ENCODE measurements at regions not wholly inside any gene's neighbourhood (a gene's known extent, or its start where the extent isn't known, plus 50 kb on each side); places are given as distances from the start of the nearest gene placed in this dataset.

- no peak overlapping the region for H2AFZ ChIP-seq (ENCODE audit: low read length, unreplicated experiment)
Measured at GRCh38 chr3:164927728-164928127, 150.6 kb downstream of the SI start.

DNA sequence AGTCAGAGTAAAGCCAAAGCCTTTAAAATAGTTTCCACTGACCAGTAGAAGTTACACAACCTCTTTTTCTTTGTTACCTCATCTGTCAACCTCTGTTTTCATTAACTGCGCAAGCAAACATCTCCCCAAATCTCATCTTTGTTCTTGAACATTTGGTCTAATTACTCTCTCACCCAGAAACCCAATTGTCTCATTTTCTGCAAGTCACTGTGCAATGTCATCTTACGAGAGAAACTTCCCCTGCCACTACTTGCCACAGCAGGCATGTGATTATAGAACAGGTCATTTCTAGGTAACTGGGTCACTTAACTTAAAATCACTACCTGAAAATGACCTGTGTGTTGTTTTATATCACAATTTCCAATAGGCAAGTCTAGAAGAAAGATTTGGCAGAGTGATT, 159.4 kb downstream of the SI start:
- Histone ChIP-seq H3K36me3 (ENCODE audit: insufficient read depth, low read length) (no peaks in the 10 kb centered on the region), H3K4me1 (ENCODE audit: control insufficient read depth, insufficient read depth, low read length, unreplicated experiment) (no peaks in the 10 kb centered on the region), H3K27me3 (ENCODE audit: insufficient read depth, low read length) (no peaks in the 10 kb centered on the region), H3K27ac (ENCODE audit: low read depth, low read length) (no peak overlapping the region), H3K4me3 (ENCODE audit: low read depth, low read length) (no peak overlapping the region), H3K79me2 (ENCODE audit: control insufficient read depth, insufficient read depth, low read length, unreplicated experiment) (no peaks in the 10 kb centered on the region), H2AFZ (ENCODE audit: low read length, unreplicated experiment) (no peak overlapping the region)

More at GRCh38 chr3:164927728-164928127, 150.6 kb downstream of the SI start:
- H3K4me3 ChIP-seq (ENCODE audit: low read depth, low read length), result no peak overlapping the region
- H3K36me3 ChIP-seq (ENCODE audit: insufficient read depth, low read length), result no peaks in the 10 kb centered on the region
- H3K27me3 ChIP-seq (ENCODE audit: insufficient read depth, low read length), result no peaks in the 10 kb centered on the region
- no peak overlapping the region for H3K27ac ChIP-seq (ENCODE audit: low read depth, low read length)
- no peaks in the 10 kb centered on the region for H3K79me2 ChIP-seq (ENCODE audit: control insufficient read depth, insufficient read depth, low read length, unreplicated experiment)
- peaks cover 3% of the 10 kb centered on the region for H3K4me1 ChIP-seq (ENCODE audit: control insufficient read depth, insufficient read depth, low read length, unreplicated experiment)

DNA sequence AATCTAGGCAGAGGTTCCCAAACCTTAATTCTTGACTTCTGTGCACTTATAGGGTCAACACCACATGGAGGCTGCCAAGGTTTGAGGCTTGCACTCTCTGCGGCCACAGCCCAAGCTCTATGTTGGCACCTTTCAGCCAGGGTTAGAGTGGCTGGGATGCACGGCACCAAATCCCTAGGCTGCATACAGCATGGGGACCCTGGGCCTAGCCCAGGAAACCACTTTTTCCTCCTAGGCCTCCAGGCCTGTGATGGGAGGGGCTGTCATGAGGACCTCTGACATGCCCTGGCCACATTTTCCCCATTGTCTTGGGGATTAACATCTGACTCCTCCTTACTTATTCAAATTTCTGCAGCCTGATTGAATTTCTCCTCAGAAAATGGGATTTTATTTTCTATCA, 165.4 kb downstream of the SI start:
- Histone ChIP-seq H3K4me3 (ENCODE audit: low read depth, low read length) (no peak overlapping the region), H3K36me3 (ENCODE audit: insufficient read depth, low read length) (no peaks in the 10 kb centered on the region), H3K27me3 (ENCODE audit: insufficient read depth, low read length) (no peaks in the 10 kb centered on the region), H2AFZ (ENCODE audit: low read length, unreplicated experiment) (no peak overlapping the region), H3K4me1 (ENCODE audit: control insufficient read depth, insufficient read depth, low read length, unreplicated experiment) (no peaks in the 10 kb centered on the region), H3K27ac (ENCODE audit: low read depth, low read length) (no peak overlapping the region), H3K79me2 (ENCODE audit: control insufficient read depth, insufficient read depth, low read length, unreplicated experiment) (no peaks in the 10 kb centered on the region)

DNA sequence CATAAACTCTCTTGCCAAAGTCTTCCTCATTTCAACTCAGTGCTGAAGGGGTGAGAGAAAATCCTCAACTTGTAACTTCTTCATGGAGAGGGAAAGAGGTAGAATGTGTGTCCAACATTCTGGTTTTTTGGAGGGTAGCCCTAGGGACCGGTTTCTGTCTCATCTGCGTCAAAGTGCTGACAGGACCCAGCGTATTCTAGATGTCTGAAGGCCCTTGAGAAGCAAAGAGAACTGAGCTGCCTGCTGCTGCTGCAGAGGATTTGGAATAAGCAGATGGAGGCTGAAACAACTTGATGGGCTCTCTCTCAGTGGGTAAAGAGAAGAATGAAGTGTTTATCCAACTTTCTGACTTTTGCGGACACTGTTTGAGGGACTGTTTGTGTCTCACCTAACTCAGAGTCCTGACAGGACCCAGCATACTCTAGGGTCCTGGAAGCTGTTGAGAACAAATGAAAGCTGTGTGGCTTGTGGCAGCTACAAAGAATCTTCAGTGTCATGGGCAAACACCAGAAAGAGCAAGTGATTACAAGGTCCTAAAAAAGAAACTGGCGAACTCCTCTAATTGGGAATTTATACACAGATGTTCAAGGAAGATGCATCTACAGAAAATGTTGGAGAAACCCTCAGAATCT, 174.4 kb downstream of the SI start:
- Histone ChIP-seq H3K4me1 (ENCODE audit: control insufficient read depth, insufficient read depth, low read length, unreplicated experiment) (no peaks in the 10 kb centered on the region), H2AFZ (ENCODE audit: low read length, unreplicated experiment) (no peak overlapping the region), H3K27ac (ENCODE audit: low read depth, low read length) (no peak overlapping the region), H3K4me3 (ENCODE audit: low read depth, low read length) (no peak overlapping the region), H3K79me2 (ENCODE audit: control insufficient read depth, insufficient read depth, low read length, unreplicated experiment) (no peaks in the 10 kb centered on the region), H3K27me3 (ENCODE audit: insufficient read depth, low read length) (no peaks in the 10 kb centered on the region), H3K36me3 (ENCODE audit: insufficient read depth, low read length) (no peaks in the 10 kb centered on the region)

- no peak overlapping the region for H3K4me3 ChIP-seq (ENCODE audit: low read depth, low read length)
- no peaks in the 10 kb centered on the region for H3K36me3 ChIP-seq (ENCODE audit: insufficient read depth, low read length)
- H3K27ac ChIP-seq (ENCODE audit: low read depth, low read length), result no peak overlapping the region
- H3K79me2 ChIP-seq (ENCODE audit: control insufficient read depth, insufficient read depth, low read length, unreplicated experiment), result no peaks in the 10 kb centered on the region
- no peaks in the 10 kb centered on the region for H3K27me3 ChIP-seq (ENCODE audit: insufficient read depth, low read length)
- no peaks in the 10 kb centered on the region for H3K4me1 ChIP-seq (ENCODE audit: control insufficient read depth, insufficient read depth, low read length, unreplicated experiment)
- no peak overlapping the region for H2AFZ ChIP-seq (ENCODE audit: low read length, unreplicated experiment)
Measured at GRCh38 chr3:164897342-164897741, 181.0 kb downstream of the SI start.

DNA sequence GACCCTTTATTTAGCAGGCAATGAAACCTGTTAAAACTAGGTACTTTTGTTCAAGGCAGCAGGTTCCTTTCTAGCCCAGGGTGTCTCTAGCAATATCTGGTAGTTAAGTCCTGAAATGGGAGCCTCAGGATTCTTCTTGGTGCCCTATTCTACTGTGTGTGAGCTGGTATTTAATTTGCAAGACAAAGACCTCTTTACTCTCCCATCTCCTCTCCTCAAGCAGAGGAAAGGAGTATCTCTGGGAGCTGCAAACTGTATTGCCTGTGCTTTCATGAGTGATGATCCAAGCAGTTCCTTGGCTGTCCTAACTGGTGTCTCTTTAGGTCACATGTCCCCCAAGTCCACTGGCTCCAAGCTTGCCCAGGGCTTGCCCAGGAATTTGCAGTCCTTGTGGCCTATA, 188.2 kb downstream of the SI start:
- Histone ChIP-seq H3K27ac (ENCODE audit: low read depth, low read length) (no peak overlapping the region), H2AFZ (ENCODE audit: low read length, unreplicated experiment) (no peak overlapping the region), H3K79me2 (ENCODE audit: control insufficient read depth, insufficient read depth, low read length, unreplicated experiment) (no peaks in the 10 kb centered on the region), H3K36me3 (ENCODE audit: insufficient read depth, low read length) (no peaks in the 10 kb centered on the region), H3K4me3 (ENCODE audit: low read depth, low read length) (no peak overlapping the region), H3K4me1 (ENCODE audit: control insufficient read depth, insufficient read depth, low read length, unreplicated experiment) (no peaks in the 10 kb centered on the region), H3K27me3 (ENCODE audit: insufficient read depth, low read length) (no peaks in the 10 kb centered on the region)

DNA sequence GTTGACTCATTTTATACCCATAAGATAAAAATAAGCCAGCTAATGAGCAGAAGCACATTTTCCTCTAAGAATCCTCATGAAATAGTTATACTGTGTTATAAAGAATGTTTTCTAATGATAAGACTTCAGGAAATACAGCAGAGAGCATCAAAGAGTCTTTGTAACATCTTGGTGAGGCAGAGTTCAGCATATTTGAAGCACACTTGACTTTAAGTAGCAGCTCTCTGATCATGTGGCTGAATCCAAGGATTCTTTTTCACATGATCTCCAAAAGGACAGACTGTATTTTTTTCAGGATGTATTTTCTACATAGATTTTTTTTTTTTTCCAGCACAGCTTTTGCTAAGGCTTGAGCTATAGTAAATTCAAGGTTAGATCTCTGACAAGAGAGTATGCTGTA, 195.1 kb downstream of the SI start:
- H3K36me3 ChIP-seq (ENCODE audit: insufficient read depth, low read length), result no peaks in the 10 kb centered on the region
- no peak overlapping the region for H3K27ac ChIP-seq (ENCODE audit: low read depth, low read length)
- H3K4me3 ChIP-seq (ENCODE audit: low read depth, low read length), result no peak overlapping the region
- H3K27me3 ChIP-seq (ENCODE audit: insufficient read depth, low read length), result no peaks in the 10 kb centered on the region
- H2AFZ ChIP-seq (ENCODE audit: low read length, unreplicated experiment), result no peak overlapping the region
- H3K79me2 ChIP-seq (ENCODE audit: control insufficient read depth, insufficient read depth, low read length, unreplicated experiment), result no peaks in the 10 kb centered on the region
- H3K4me1 ChIP-seq (ENCODE audit: control insufficient read depth, insufficient read depth, low read length, unreplicated experiment), result peaks cover 2% of the 10 kb centered on the region

GRCh38 chr3:164879201-164879600, 199.1 kb downstream of the SI start:
- no peaks in the 10 kb centered on the region for H3K79me2 ChIP-seq (ENCODE audit: control insufficient read depth, insufficient read depth, low read length, unreplicated experiment)
- H3K27me3 ChIP-seq (ENCODE audit: insufficient read depth, low read length), result no peaks in the 10 kb centered on the region
- H3K4me1 ChIP-seq (ENCODE audit: control insufficient read depth, insufficient read depth, low read length, unreplicated experiment), result peaks cover 2% of the 10 kb centered on the region
- no peak overlapping the region for H2AFZ ChIP-seq (ENCODE audit: low read length, unreplicated experiment)
- H3K27ac ChIP-seq (ENCODE audit: low read depth, low read length), result no peak overlapping the region
- H3K4me3 ChIP-seq (ENCODE audit: low read depth, low read length), result no peak overlapping the region
- no peaks in the 10 kb centered on the region for H3K36me3 ChIP-seq (ENCODE audit: insufficient read depth, low read length)

GRCh38 chr3:164864454-164864853, 213.8 kb downstream of the SI start:
- Histone ChIP-seq H3K27ac (ENCODE audit: low read depth, low read length) (no peak overlapping the region), H3K79me2 (ENCODE audit: control insufficient read depth, insufficient read depth, low read length, unreplicated experiment) (no peaks in the 10 kb centered on the region), H3K4me1 (ENCODE audit: control insufficient read depth, insufficient read depth, low read length, unreplicated experiment) (no peaks in the 10 kb centered on the region), H3K4me3 (ENCODE audit: low read depth, low read length) (no peak overlapping the region), H3K27me3 (ENCODE audit: insufficient read depth, low read length) (no peaks in the 10 kb centered on the region), H3K36me3 (ENCODE audit: insufficient read depth, low read length) (no peaks in the 10 kb centered on the region), H2AFZ (ENCODE audit: low read length, unreplicated experiment) (no peak overlapping the region)

GRCh38 chr3:164852866-164853265, 225.4 kb downstream of the SI start:
- no peaks in the 10 kb centered on the region for H3K4me1 ChIP-seq (ENCODE audit: control insufficient read depth, insufficient read depth, low read length, unreplicated experiment)
- H3K4me3 ChIP-seq (ENCODE audit: low read depth, low read length), result no peak overlapping the region
- H3K36me3 ChIP-seq (ENCODE audit: insufficient read depth, low read length), result no peaks in the 10 kb centered on the region
- no peaks in the 10 kb centered on the region for H3K27me3 ChIP-seq (ENCODE audit: insufficient read depth, low read length)
- no peak overlapping the region for H3K27ac ChIP-seq (ENCODE audit: low read depth, low read length)
- no peak overlapping the region for H2AFZ ChIP-seq (ENCODE audit: low read length, unreplicated experiment)
- H3K79me2 ChIP-seq (ENCODE audit: control insufficient read depth, insufficient read depth, low read length, unreplicated experiment), result no peaks in the 10 kb centered on the region

DNA sequence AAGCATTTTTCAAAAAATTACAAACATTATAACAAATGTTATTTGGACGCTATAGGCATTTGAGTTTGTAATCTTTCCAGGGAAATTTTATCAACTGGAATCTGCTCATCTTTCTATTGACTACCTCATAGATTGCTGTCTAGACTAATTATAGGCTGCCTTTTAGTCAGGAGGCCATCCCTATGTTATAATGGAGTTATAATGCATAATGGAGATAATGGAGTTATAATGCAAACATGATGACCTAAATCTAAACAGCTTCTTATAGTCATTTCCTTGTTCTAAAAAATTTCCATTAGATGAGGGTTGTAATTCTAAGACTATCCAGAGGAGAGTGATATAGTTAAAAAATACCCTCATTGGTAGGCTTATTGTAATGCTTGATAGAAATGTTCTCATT, 226.4 kb downstream of the SI start:
- Histone ChIP-seq H2AFZ (ENCODE audit: low read length, unreplicated experiment) (no peak overlapping the region), H3K27ac (ENCODE audit: low read depth, low read length) (no peak overlapping the region), H3K4me1 (ENCODE audit: control insufficient read depth, insufficient read depth, low read length, unreplicated experiment) (no peaks in the 10 kb centered on the region), H3K27me3 (ENCODE audit: insufficient read depth, low read length) (no peaks in the 10 kb centered on the region), H3K79me2 (ENCODE audit: control insufficient read depth, insufficient read depth, low read length, unreplicated experiment) (no peaks in the 10 kb centered on the region), H3K36me3 (ENCODE audit: insufficient read depth, low read length) (no peaks in the 10 kb centered on the region), H3K4me3 (ENCODE audit: low read depth, low read length) (no peak overlapping the region)
